Karpas-422 (cell line): ENCODE measurements at regions not wholly inside any gene's neighbourhood (a gene's known extent, or its start where the extent isn't known, plus 50 kb on each side); places are given as distances from the start of the nearest gene placed in this dataset.
"Not testable (repeated sequence)": the region's sequence is repeated elsewhere in the genome, so short reads cannot be mapped to it uniquely, and the experiment has no call there.

Experiments used
- DNase-seq: peaks from one replicate; pipeline ENCODE4 v3.0.0-alpha.2; 2015
- H2AFZ ChIP-seq: fragments of 200-600 bp; sonication (generic); 2 replicates; pipeline ENCODE4 v1.6.1; 2014; ENCODE audit warnings: antibody characterized with exemption, low read length, mixed read lengths
- H3K27ac ChIP-seq: fragments of 200-600 bp; sonication (generic); 2 replicates; pipeline ENCODE4 v1.5.1; 2014; ENCODE audit warnings: mild to moderate bottlenecking, low read length, moderate library complexity
- H3K27me3 ChIP-seq: fragments of 200-600 bp; sonication (generic); 2 replicates; pipeline ENCODE4 v1.6.1; 2014; ENCODE audit warnings: low read length, mixed read lengths
- H3K36me3 ChIP-seq: fragments of 200-600 bp; sonication (generic); 2 replicates; pipeline ENCODE4 v1.6.1; 2014; ENCODE audit warnings: low read length, mixed read lengths; ENCODE audit not compliant: insufficient read depth
- H3K4me1 ChIP-seq: fragments of 200-600 bp; sonication (generic); 2 replicates; pipeline ENCODE4 v1.6.1; 2014; ENCODE audit warnings: mild to moderate bottlenecking, low read length, mixed read lengths
- H3K4me2 ChIP-seq: fragments of 200-600 bp; sonication (generic); 2 replicates; pipeline ENCODE4 v1.6.1; 2014; ENCODE audit warnings: low read length, low read depth, mild to moderate bottlenecking; ENCODE audit not compliant: poor library complexity, severe bottlenecking
- H3K4me3 ChIP-seq: fragments of 200-600 bp; sonication (generic); 2 replicates; pipeline ENCODE4 v1.5.1; 2014; ENCODE audit warnings: mild to moderate bottlenecking, antibody characterized with exemption, low read length, mixed read lengths
- H3K79me2 ChIP-seq: fragments of 200-600 bp; sonication (generic); 2 replicates; pipeline ENCODE4 v1.6.1; 2014; ENCODE audit warnings: mild to moderate bottlenecking, low read length, mixed read lengths
- H3K9ac ChIP-seq: fragments of 200-600 bp; sonication (generic); 2 replicates; pipeline ENCODE4 v1.6.0; 2014; ENCODE audit warnings: low read length
- H3K9me2 ChIP-seq: fragments of 200-600 bp; sonication (generic), shearing (Covaris generic); replicated peaks from 2 replicates; pipeline ENCODE4 v1.6.0; 2014; ENCODE audit warnings: mild to moderate bottlenecking, low read length, moderate library complexity; ENCODE audit not compliant: insufficient read depth
- H3K9me3 ChIP-seq: fragments of 300-700, 200-600 bp; sonication (generic); 2 replicates; pipeline ENCODE4 v1.6.1; 2014; ENCODE audit warnings: low read length, mixed read lengths
- H4K20me1 ChIP-seq: fragments of 200-600 bp; sonication (generic); 2 replicates; pipeline ENCODE4 v1.6.1; 2014; ENCODE audit warnings: mild to moderate bottlenecking, antibody characterized with exemption, low read length, low read depth; ENCODE audit not compliant: insufficient read depth

- not testable (repeated sequence) for H3K27me3 ChIP-seq, H3K79me2 ChIP-seq, DNase-seq, H3K9ac ChIP-seq, H3K4me3 ChIP-seq, H2AFZ ChIP-seq, H3K9me3 ChIP-seq, H4K20me1 ChIP-seq, H3K27ac ChIP-seq, H3K36me3 ChIP-seq, H3K9me2 ChIP-seq, H3K4me1 ChIP-seq, H3K4me2 ChIP-seq
Measured at GRCh38 chr13:62711948-62712347, 1296.3 kb upstream of the PCDH20 start.

- no peaks in the 10 kb centered on the region for H3K36me3 ChIP-seq
- no peaks in the 10 kb centered on the region for H3K9me2 ChIP-seq
- no peaks in the 10 kb centered on the region for H4K20me1 ChIP-seq
- no peak for DNase-seq
- no peaks in the 10 kb centered on the region; the same call in 1 of the 2 replicates for H3K9me3 ChIP-seq
- H3K79me2 ChIP-seq = no peaks in the 10 kb centered on the region
- H3K27me3 ChIP-seq = no peaks in the 10 kb centered on the region
- H3K4me2 ChIP-seq = no peak overlapping the region
- H3K9ac ChIP-seq = no peak overlapping the region
- no peak overlapping the region for H3K27ac ChIP-seq
- no peak overlapping the region for H3K4me3 ChIP-seq
- peak overlapping the region; percentile 79; the same call in 1 of the 2 replicates for H2AFZ ChIP-seq
- H3K4me1 ChIP-seq = peaks cover 4% of the 10 kb centered on the region
Measured at GRCh38 chr13:62710787-62711186, 1295.1 kb upstream of the PCDH20 start.

- no peak for DNase-seq
- no peak overlapping the region for H3K27ac ChIP-seq
- H3K9me3 ChIP-seq = no peaks in the 10 kb centered on the region
- no peak overlapping the region for H3K4me2 ChIP-seq
- no peak overlapping the region for H3K4me3 ChIP-seq
- no peaks in the 10 kb centered on the region for H4K20me1 ChIP-seq
- H3K4me1 ChIP-seq = peaks cover 3% of the 10 kb centered on the region
- H3K27me3 ChIP-seq = no peaks in the 10 kb centered on the region
- H2AFZ ChIP-seq = peak overlapping the region; percentile 25
- H3K36me3 ChIP-seq = no peaks in the 10 kb centered on the region
- H3K9ac ChIP-seq = no peak overlapping the region
- H3K9me2 ChIP-seq = no peaks in the 10 kb centered on the region
- H3K79me2 ChIP-seq = no peaks in the 10 kb centered on the region
Measured at GRCh38 chr13:62706048-62706447, 1290.4 kb upstream of the PCDH20 start.

GRCh38 chr13:62704875-62705274 lies 1289.2 kb upstream of the PCDH20 start:
- Histone ChIP-seq H3K9me2 (no peaks in the 10 kb centered on the region), H3K4me1 (no peaks in the 10 kb centered on the region; the same call in 1 of the 2 replicates), H3K36me3 (no peaks in the 10 kb centered on the region), H3K27me3 (no peaks in the 10 kb centered on the region), H3K27ac (no peak overlapping the region), H4K20me1 (no peaks in the 10 kb centered on the region), H3K9me3 (no peaks in the 10 kb centered on the region), H3K4me3 (no peak overlapping the region), H2AFZ (0 out of 2 replicates have a peak overlapping the region, but pooled peaks have one; percentile 1), H3K9ac (no peak overlapping the region), H3K79me2 (no peaks in the 10 kb centered on the region), H3K4me2 (no peak overlapping the region)
- no peak for DNase-seq

GRCh38 chr13:62702502-62702901 lies 1286.9 kb upstream of the PCDH20 start:
- no peak overlapping the region for H3K9ac ChIP-seq
- no peaks in the 10 kb centered on the region for H3K79me2 ChIP-seq
- H4K20me1 ChIP-seq = no peaks in the 10 kb centered on the region
- H3K27me3 ChIP-seq = no peaks in the 10 kb centered on the region
- H3K36me3 ChIP-seq = no peaks in the 10 kb centered on the region
- H3K4me2 ChIP-seq = no peak overlapping the region
- H2AFZ ChIP-seq = no peak overlapping the region
- H3K4me1 ChIP-seq = no peaks in the 10 kb centered on the region
- no peaks in the 10 kb centered on the region for H3K9me3 ChIP-seq
- no peak overlapping the region for H3K4me3 ChIP-seq
- H3K9me2 ChIP-seq = no peaks in the 10 kb centered on the region
- H3K27ac ChIP-seq = no peak overlapping the region
- no peak for DNase-seq

GRCh38 chr13:62697701-62698100 lies 1282.1 kb upstream of the PCDH20 start:
- Histone ChIP-seq H3K36me3 (no peaks in the 10 kb centered on the region), H3K9me2 (no peaks in the 10 kb centered on the region), H3K4me1 (no peaks in the 10 kb centered on the region), H3K9ac (no peak overlapping the region), H3K4me2 (no peak overlapping the region), H3K4me3 (no peak overlapping the region), H3K27me3 (no peaks in the 10 kb centered on the region), H2AFZ (peak overlapping the region; percentile 2; the same call in 1 of the 2 replicates), H3K9me3 (no peaks in the 10 kb centered on the region), H4K20me1 (no peaks in the 10 kb centered on the region), H3K79me2 (no peaks in the 10 kb centered on the region), H3K27ac (no peak overlapping the region)
- no peak for DNase-seq

- H3K9me2 ChIP-seq = no peaks in the 10 kb centered on the region
- H3K27ac ChIP-seq = no peak overlapping the region
- H2AFZ ChIP-seq = no peak overlapping the region
- no peaks in the 10 kb centered on the region for H3K4me1 ChIP-seq
- no peaks in the 10 kb centered on the region for H3K9me3 ChIP-seq
- no peaks in the 10 kb centered on the region for H3K27me3 ChIP-seq
- DNase-seq = no peak
- no peak overlapping the region for H3K4me2 ChIP-seq
- no peak overlapping the region for H3K4me3 ChIP-seq
- H3K9ac ChIP-seq = no peak overlapping the region
- H3K79me2 ChIP-seq = no peaks in the 10 kb centered on the region
- no peaks in the 10 kb centered on the region for H4K20me1 ChIP-seq
- no peaks in the 10 kb centered on the region for H3K36me3 ChIP-seq
Measured at GRCh38 chr13:62696490-62696889, 1280.8 kb upstream of the PCDH20 start.

GRCh38 chr13:62687732-62688131 lies 1272.1 kb upstream of the PCDH20 start:
- no peak overlapping the region for H3K4me2 ChIP-seq
- H2AFZ ChIP-seq = no peak overlapping the region
- H3K9me3 ChIP-seq = no peaks in the 10 kb centered on the region
- H3K4me1 ChIP-seq = no peaks in the 10 kb centered on the region
- H4K20me1 ChIP-seq = no peaks in the 10 kb centered on the region
- H3K27me3 ChIP-seq = no peaks in the 10 kb centered on the region
- no peaks in the 10 kb centered on the region for H3K79me2 ChIP-seq
- no peaks in the 10 kb centered on the region for H3K36me3 ChIP-seq
- H3K4me3 ChIP-seq = no peak overlapping the region
- H3K27ac ChIP-seq = no peak overlapping the region
- no peaks in the 10 kb centered on the region for H3K9me2 ChIP-seq
- H3K9ac ChIP-seq = no peak overlapping the region
- DNase-seq = no peak

GRCh38 chr13:62684359-62684758 lies 1268.7 kb upstream of the PCDH20 start:
- H3K27ac ChIP-seq = no peak overlapping the region
- peak overlapping the region; percentile 85 for H2AFZ ChIP-seq
- no peak overlapping the region for H3K4me3 ChIP-seq
- no peaks in the 10 kb centered on the region for H3K9me3 ChIP-seq
- H3K36me3 ChIP-seq = no peaks in the 10 kb centered on the region
- H3K4me1 ChIP-seq = no peaks in the 10 kb centered on the region
- no peaks in the 10 kb centered on the region for H4K20me1 ChIP-seq
- no peak overlapping the region for H3K9ac ChIP-seq
- no peaks in the 10 kb centered on the region for H3K9me2 ChIP-seq
- no peak for DNase-seq
- no peaks in the 10 kb centered on the region for H3K27me3 ChIP-seq
- H3K4me2 ChIP-seq = no peak overlapping the region
- H3K79me2 ChIP-seq = no peaks in the 10 kb centered on the region
